Activated T-cell treated with anti-CD3 and anti-CD28 coated beads, Interleukin-2, amount 50 U/mL, for 24 hours (primary cell): ENCODE measurements at regions not wholly inside any gene's neighbourhood (a gene's known extent, or its start where the extent isn't known, plus 50 kb on each side); places are given as distances from the start of the nearest gene placed in this dataset.
"Not testable (repeated sequence)": the region's sequence is repeated elsewhere in the genome, so short reads cannot be mapped to it uniquely, and the experiment has no call there.

Experiments used
- DNase-seq: peaks from one replicate; pipeline ENCODE4 v3.0.0-alpha.2; 2020
- H3K27ac Mint-ChIP-seq: 2 replicates; pipeline ENCODE4 v1.8.0; 2020; ENCODE audit warnings: mild to moderate bottlenecking, mixed read lengths
- H3K27me3 Mint-ChIP-seq: 2 replicates; pipeline ENCODE4 v1.8.0; 2020; ENCODE audit warnings: mixed read lengths
- H3K36me3 Mint-ChIP-seq: 2 replicates; pipeline ENCODE4 v1.8.0; 2020; ENCODE audit warnings: low read depth, mixed read lengths
- H3K4me1 Mint-ChIP-seq: 2 replicates; pipeline ENCODE4 v1.8.0; 2020; ENCODE audit warnings: low read depth, mixed read lengths
- H3K4me3 Mint-ChIP-seq: 2 replicates; pipeline ENCODE4 v1.8.0; 2020; ENCODE audit warnings: mild to moderate bottlenecking, moderate library complexity, mixed read lengths
- H3K9me3 Mint-ChIP-seq: 2 replicates; pipeline ENCODE4 v1.8.0; 2020; ENCODE audit warnings: mixed read lengths

DNA sequence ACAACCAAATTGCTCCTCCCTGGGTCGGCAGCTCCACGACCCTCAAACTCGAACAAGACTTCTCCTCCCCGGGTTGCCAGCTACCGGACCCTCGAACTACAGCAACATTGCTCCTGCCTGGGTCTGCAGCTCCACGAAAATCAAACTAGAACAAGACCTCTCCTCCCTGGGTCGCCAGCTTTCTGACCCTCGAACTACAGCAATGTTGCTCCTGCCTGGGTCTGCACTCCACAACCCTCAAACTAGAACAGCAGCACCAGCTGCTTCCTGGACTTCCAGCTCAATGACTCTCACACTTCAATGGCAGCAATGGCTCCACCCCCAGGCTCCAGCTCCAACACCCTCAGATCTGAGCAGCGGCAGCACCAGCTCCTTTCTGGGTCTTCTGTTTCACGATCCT is 311.6 kb downstream of the PREX1 start:
- not testable (repeated sequence) for H3K27ac Mint-ChIP-seq, H3K4me3 Mint-ChIP-seq, H3K36me3 Mint-ChIP-seq, H3K9me3 Mint-ChIP-seq, DNase-seq, H3K4me1 Mint-ChIP-seq
- peaks cover 26% of the 10 kb centered on the region for H3K27me3 Mint-ChIP-seq

DNA sequence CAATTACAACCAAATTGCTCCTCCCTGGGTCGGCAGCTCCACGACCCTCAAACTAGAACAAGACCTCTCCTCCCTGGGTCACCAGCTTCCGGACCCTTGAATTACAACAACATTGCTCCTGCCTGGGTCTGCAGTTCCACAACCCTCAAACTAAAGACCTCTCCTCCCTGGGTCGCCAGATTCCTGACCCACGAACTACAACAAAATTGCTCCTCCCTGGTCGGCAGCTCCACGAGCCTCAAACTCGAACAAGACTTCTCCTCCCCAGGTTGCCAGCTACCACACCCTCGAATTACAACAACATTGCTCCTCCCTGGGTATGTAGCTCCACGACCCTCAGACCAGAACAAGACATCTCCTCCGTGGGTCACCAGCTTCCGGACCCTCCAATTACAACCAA is 313.2 kb downstream of the PREX1 start:
- H3K27me3 Mint-ChIP-seq, result peaks cover 19% of the 10 kb centered on the region
- H3K9me3 Mint-ChIP-seq, H3K27ac Mint-ChIP-seq, H3K4me1 Mint-ChIP-seq, H3K36me3 Mint-ChIP-seq, DNase-seq, H3K4me3 Mint-ChIP-seq: not testable (repeated sequence)

DNA sequence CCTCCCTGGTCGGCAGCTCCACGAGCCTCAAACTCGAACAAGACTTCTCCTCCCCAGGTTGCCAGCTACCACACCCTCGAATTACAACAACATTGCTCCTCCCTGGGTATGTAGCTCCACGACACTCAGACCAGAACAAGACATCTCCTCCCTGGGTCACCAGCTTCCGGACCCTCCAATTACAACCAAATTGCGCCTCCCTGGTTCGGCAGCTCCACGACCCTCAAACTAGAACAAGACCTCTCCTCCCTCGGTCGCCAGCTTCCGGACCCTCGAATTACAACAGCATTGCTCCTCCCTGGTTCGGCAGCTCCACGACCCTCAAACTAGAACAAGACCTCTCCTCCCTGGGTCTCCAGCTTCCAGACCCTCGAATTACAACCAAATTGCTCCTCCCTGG is 315.3 kb downstream of the PREX1 start:
- peaks cover 19% of the 10 kb centered on the region for H3K27me3 Mint-ChIP-seq
- not testable (repeated sequence) for H3K27ac Mint-ChIP-seq, H3K4me1 Mint-ChIP-seq, H3K4me3 Mint-ChIP-seq, DNase-seq, H3K36me3 Mint-ChIP-seq, H3K9me3 Mint-ChIP-seq

DNA sequence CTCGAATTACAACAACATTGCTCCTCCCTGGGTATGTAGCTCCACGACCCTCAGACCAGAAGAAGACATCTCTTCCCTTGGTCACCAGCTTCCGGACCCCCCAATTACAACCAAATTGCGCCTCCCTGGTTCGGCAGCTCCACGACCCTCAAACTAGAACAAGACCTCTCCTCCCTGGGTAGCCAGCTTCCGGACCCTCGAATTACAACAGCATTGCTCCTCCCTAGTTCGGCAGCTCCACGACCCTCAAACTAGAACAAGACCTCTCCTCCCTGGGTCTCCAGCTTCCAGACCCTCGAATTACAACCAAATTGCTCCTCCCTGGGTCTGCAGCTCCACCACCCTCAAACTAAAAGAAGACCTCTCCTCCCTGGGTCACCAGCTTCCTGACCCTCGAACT is 322.7 kb downstream of the PREX1 start:
- not testable (repeated sequence) for H3K27me3 Mint-ChIP-seq, H3K4me3 Mint-ChIP-seq, DNase-seq, H3K36me3 Mint-ChIP-seq, H3K27ac Mint-ChIP-seq, H3K9me3 Mint-ChIP-seq, H3K4me1 Mint-ChIP-seq

DNA sequence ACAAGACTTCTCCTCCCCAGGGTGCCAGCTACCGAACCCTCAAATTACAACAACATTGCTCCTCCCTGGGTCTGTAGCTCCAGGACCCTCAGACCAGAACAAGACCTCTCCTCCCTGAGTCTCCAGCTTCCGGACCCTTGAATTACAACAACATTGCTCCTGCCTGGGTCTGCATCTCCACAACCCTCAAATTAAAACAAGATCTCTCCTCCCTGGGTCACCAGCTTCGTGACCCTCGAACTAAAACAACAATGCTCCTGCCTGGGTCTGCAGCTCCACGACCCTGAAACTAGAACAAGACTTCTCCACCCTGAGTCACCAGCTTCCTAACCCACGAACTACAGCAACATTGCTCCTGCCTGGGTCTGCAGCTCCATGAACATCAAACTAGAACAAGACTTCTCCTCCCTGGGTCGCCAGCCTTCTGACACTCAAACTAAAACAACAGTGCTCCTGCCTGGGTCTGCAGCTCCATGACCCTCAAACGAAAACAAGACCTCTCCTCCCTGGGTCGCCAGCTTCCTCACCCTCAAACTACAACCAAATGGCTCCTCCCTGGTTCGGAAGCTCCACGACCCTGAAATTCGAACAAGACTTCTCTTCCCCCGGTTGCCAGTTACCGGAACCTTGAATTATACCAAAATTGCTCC is 324.5 kb downstream of the PREX1 start:
- Mint-ChIP-seq H3K36me3 (no peaks in the 10 kb centered on the region), H3K4me3 (no peak overlapping the region), H3K27me3 (peaks cover 8% of the 10 kb centered on the region), H3K4me1 (no peaks in the 10 kb centered on the region), H3K27ac (no peak overlapping the region), H3K9me3 (no peaks in the 10 kb centered on the region)
- no peak for DNase-seq

DNA sequence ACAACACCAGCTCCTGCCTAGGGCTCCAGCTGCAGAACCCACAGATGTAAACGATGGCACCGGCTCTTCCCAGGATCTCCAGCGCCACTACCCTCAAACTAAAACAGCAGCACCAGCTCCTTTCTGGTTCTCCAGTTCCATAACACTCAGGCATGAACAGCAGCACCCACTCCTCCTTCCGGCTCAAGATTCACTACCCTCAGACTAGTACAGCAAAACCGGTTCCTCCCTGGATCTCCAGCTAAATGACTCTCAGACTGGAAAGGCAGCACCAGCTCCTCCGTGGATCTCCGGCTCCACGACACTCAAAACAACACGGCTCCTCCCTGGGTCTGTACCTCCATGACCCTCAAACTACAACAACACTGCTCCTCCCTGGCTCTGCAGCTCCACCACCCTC is 325.0 kb downstream of the PREX1 start:
- no peak overlapping the region for H3K27ac Mint-ChIP-seq
- H3K9me3 Mint-ChIP-seq, result no peaks in the 10 kb centered on the region
- peaks cover 8% of the 10 kb centered on the region for H3K27me3 Mint-ChIP-seq
- DNase-seq, result no peak
- no peak overlapping the region for H3K4me3 Mint-ChIP-seq
- no peaks in the 10 kb centered on the region for H3K36me3 Mint-ChIP-seq
- no peaks in the 10 kb centered on the region for H3K4me1 Mint-ChIP-seq

DNA sequence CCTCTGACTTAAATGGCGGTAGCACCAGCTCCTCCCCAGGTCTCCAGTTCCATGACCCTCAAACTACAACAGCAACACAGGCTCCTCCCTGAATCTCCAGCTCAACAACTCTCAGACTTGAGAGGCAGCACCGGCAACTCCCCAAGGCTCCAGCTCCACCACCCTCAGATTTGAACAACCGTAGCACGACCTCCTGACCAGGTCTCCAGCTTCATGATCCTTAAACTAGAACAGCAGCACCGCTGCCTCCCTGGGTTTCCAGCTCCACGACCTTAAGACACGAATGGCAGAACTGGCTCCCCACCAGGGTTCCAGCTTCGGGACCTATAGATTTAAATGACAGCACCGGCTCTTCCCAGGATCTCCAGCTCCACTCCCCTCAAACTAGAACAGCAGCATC is 325.8 kb downstream of the PREX1 start:
- no peaks in the 10 kb centered on the region for H3K9me3 Mint-ChIP-seq
- H3K4me3 Mint-ChIP-seq, result no peak overlapping the region

DNA sequence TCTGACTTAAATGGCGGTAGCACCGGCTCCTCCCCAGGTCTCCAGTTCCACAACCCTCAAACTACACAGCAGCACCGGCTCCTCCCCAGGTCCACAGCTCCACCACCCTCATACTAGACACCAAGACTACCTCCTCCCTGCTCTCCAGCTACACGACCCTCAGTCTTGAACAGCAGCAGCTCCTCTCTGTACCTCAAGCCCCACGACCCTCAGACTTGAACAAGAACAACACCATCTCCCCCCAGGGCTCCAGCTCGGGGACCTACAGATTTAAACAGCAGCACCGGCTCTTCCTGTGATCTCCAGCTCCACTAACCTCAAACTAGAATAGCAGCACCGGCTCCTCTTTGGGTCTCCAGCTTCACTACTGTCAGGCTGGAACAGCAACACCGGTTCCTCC is 326.9 kb downstream of the PREX1 start:
- H3K27me3 Mint-ChIP-seq, H3K27ac Mint-ChIP-seq, H3K9me3 Mint-ChIP-seq, H3K36me3 Mint-ChIP-seq, DNase-seq, H3K4me1 Mint-ChIP-seq, H3K4me3 Mint-ChIP-seq: not testable (repeated sequence)

More for the DNA sequence above, 325.8 kb downstream of the PREX1 start:
- DNase-seq, result no peak
- H3K27ac Mint-ChIP-seq, result no peak overlapping the region
- H3K4me1 Mint-ChIP-seq, result no peaks in the 10 kb centered on the region
- H3K36me3 Mint-ChIP-seq, result no peaks in the 10 kb centered on the region
- peaks cover 7% of the 10 kb centered on the region for H3K27me3 Mint-ChIP-seq

DNA sequence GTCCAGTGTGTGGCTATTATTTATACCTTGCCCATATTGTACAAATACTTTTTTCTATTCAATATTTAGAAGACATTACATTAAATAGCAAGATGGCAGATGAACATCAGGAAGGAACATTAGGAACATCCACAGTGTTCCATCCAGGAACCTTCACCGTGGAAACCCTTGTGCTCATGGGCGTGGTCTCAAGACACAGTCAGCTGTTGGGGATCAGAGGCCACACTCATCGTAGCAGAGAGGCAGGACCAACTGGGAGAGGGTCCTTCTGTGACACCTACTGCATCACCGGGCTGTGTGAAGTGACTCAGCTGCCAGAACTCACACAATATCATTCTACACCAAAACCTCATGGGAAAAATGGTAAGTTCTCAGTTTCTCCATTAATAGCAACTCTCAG is 328.9 kb downstream of the PREX1 start:
- DNase-seq, H3K4me1 Mint-ChIP-seq, H3K36me3 Mint-ChIP-seq, H3K27me3 Mint-ChIP-seq, H3K4me3 Mint-ChIP-seq, H3K27ac Mint-ChIP-seq, H3K9me3 Mint-ChIP-seq: not testable (repeated sequence)

DNA sequence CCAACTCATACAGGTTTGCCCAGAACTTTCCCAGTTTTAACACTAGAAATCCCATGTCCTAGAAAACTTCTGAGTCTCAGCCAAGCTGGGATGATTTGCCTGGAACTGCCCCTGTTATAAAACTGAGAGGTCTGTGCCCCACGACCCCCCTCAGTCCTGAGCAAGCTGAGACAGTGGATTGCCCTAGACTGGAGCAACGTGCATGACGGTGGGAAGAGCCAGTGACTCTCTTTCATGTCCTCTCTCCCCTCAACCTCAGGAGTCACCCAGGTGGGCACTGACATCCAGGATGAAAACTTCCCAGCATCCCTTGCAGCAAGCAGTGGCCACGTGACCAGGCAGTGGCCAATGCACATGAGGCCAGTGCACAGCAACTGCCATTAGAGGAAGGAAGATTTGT is 329.7 kb downstream of the PREX1 start:
- DNase-seq, H3K27me3 Mint-ChIP-seq, H3K36me3 Mint-ChIP-seq, H3K9me3 Mint-ChIP-seq, H3K27ac Mint-ChIP-seq, H3K4me3 Mint-ChIP-seq, H3K4me1 Mint-ChIP-seq: not testable (repeated sequence)

DNA sequence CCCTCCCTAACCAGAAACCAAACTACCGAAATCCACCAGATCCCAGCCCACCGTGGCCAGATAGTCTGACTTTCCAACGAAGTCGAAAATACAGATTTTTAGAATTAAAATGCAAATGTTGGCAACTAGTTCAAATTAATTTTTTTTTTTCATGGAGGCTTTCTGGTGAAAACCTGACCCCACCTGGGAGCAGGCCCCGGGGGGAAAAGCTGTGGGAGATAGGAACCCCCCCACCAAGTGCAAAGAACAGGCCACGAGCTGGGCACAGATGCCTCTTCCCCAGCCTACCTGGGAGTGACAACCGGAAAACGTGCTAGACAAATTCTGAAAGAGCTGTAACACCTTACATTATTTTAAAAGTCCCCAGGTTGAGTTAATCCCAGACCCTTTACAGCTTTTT is 333.8 kb downstream of the PREX1 start:
- H3K27ac Mint-ChIP-seq, result no peak overlapping the region
- no peaks in the 10 kb centered on the region for H3K4me1 Mint-ChIP-seq
- no peak for DNase-seq
- no peaks in the 10 kb centered on the region for H3K9me3 Mint-ChIP-seq
- H3K36me3 Mint-ChIP-seq, result no peaks in the 10 kb centered on the region
- peaks cover 12% of the 10 kb centered on the region for H3K27me3 Mint-ChIP-seq
- H3K4me3 Mint-ChIP-seq, result no peak overlapping the region

DNA sequence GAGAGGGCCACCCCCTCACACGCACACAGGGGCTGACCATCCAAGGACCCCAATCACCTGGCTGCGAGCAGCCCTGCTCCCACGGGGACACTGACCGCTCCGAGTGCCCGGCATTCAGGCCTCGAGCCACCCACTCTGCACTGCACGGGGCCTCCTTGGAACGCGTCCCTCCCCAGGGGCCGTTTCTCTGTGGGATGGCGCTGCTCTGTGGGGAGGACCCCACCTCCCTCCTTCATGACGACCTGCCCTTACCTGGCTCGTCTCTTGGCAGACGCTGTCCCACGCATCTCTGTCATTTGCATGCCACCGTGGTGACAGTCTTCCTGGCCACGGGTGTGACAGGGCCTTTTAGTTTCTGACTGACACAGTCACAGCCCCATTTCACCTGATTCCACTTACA is 334.5 kb downstream of the PREX1 start:
- H3K27me3 Mint-ChIP-seq, result peaks cover 18% of the 10 kb centered on the region
- H3K4me3 Mint-ChIP-seq, H3K9me3 Mint-ChIP-seq, H3K36me3 Mint-ChIP-seq, H3K4me1 Mint-ChIP-seq, H3K27ac Mint-ChIP-seq, DNase-seq: not testable (repeated sequence)

DNA sequence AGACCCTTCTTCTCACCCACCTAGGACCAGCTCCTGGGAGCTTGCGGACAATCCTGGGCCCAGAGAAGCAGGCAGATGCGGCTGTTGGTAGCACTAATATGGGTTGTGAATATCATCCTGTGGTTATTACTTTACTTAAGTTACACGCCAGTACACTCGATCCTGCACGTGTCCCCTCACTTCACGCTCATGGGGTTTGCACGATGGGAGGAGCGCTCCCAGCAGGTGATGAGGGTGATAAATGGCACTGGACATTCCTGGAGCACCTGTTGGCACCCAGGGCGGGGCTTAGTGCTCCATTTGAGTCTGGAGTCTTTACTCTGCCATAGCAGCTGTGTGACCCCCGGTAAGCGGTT is 335.1 kb downstream of the PREX1 start:
- no peak for DNase-seq
- H3K9me3 Mint-ChIP-seq, result no peaks in the 10 kb centered on the region
- H3K36me3 Mint-ChIP-seq, result no peaks in the 10 kb centered on the region
- no peak overlapping the region for H3K4me3 Mint-ChIP-seq
- H3K4me1 Mint-ChIP-seq, result no peaks in the 10 kb centered on the region
- peaks cover 18% of the 10 kb centered on the region for H3K27me3 Mint-ChIP-seq
- H3K27ac Mint-ChIP-seq, result no peak overlapping the region

DNA sequence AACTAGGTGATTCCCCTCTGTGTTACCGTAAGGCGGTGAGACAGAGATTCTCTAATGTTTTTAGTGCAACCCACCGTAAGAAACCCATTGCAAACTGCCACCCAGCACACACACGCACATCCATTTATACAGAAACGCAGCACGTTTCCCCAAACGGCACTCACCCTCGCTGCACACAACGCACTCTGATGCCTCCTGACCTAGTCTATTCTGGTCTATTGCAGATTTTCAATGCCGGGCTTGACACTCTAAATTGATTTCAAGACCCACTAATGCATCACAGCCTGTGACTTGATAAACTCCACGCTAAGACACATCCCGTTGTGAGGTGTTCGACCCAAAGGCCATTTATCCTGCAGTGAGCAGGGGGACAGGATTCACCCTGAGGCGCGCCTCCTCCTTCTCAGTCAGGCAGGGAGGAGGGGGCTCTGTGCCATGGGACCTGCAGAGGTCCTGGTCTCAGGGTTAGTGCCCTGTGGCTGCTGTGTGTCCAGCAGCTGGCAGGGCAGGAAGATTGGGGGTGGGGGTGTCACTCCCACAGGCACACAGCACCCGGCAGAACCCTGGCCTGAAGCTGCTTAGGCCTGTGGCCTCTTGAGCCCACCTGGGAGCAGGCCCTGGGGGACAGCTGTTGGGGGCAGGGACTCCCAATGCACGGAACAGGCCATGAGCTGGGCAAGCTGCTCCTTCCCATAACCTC is 335.6 kb downstream of the PREX1 start:
- no peaks in the 10 kb centered on the region for H3K36me3 Mint-ChIP-seq
- no peaks in the 10 kb centered on the region for H3K4me1 Mint-ChIP-seq
- DNase-seq, result no peak
- H3K27ac Mint-ChIP-seq, result no peak overlapping the region
- H3K27me3 Mint-ChIP-seq, result peaks cover 22% of the 10 kb centered on the region
- no peaks in the 10 kb centered on the region for H3K9me3 Mint-ChIP-seq
- no peak overlapping the region for H3K4me3 Mint-ChIP-seq

DNA sequence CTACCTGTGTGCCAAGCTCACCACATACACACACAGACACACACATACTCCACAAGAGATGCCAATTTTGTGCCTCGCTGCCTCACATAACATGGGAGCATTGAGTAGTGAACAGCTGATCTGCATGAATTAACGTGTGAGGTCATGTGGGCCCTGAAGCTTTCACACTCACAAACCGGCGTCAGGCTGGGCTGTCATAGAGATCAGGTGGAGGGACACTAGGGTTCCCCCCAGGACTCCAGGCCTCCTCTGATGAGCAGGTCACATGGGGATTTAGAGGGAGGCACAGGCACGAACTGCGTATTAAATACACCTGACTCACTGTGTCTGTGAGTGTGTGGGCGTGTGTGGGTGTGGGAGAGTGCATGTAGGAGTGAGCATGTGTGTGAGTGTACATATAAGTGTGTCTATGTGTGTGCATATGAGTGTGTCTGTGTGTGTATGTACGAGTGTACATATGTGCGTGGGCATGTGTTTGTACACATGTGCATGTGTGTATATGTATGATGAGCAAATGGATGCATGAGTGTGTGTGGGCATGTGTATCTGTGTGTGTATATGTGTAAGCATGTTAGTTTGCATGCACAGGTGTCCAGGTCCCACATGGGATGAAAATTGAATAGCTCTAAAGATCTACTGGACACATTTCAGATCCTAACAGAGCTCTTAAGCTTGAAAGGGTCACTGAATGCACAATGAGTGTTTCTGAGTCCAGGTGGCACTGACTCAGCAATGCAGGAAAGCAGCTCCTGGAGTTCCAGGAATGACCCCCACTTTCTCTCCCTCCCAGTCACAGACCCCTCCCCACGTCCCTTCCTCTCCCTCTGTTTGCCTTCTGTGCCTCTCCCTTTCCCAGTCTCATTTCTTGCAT is 336.6 kb downstream of the PREX1 start:
- H3K4me1 Mint-ChIP-seq, result no peaks in the 10 kb centered on the region
- no peaks in the 10 kb centered on the region for H3K9me3 Mint-ChIP-seq
- peaks cover 29% of the 10 kb centered on the region for H3K27me3 Mint-ChIP-seq
- no peak overlapping the region for H3K27ac Mint-ChIP-seq
- no peaks in the 10 kb centered on the region for H3K36me3 Mint-ChIP-seq
- no peak overlapping the region for H3K4me3 Mint-ChIP-seq
- no peak for DNase-seq
